Lung (tissue), 11 donors: ENCODE measurements at regions not wholly inside any gene's neighbourhood (a gene's known extent, or its start where the extent isn't known, plus 50 kb on each side); places are given as distances from the start of the nearest gene placed in this dataset.

ENCODE experiments used
- ATAC-seq: fragments of 200-7000 bp; cut with Tn5 transposase; one replicate; pipeline ENCODE4 v1.9.1; 2020; ENCODE audit warnings: moderate number of reproducible peaks; ENCODE audit not compliant: insufficient read depth, low FRiP score
- DNase-seq, 3 donors: peaks; one replicate each; pipeline ENCODE4 v3.0.0-alpha.2; 2013 to 2017
- H3K27ac ChIP-seq, 2 donors: one replicate each; pipeline ENCODE4 v1.5.1; 2013; ENCODE audit warnings: mild to moderate bottlenecking in 2 of 2, moderate library complexity in 2 of 2, control low read depth in 1 of 2, inconsistent platforms in 1 of 2, low read depth in 1 of 2, low read length in 1 of 2
- H3K27me3 ChIP-seq, 3 donors: one replicate each; pipeline ENCODE4 v1.5.1; 2013; ENCODE audit warnings: low read length in 2 of 3; ENCODE audit not compliant: control insufficient read depth in 3 of 3, insufficient read depth in 3 of 3
- H3K36me3 ChIP-seq, 4 donors: one replicate each; pipeline ENCODE4 v1.5.1; 2013; ENCODE audit warnings: low read length in 4 of 4, mild to moderate bottlenecking in 1 of 4, moderate library complexity in 1 of 4; ENCODE audit not compliant: control insufficient read depth in 4 of 4, insufficient read depth in 4 of 4
- H3K4me1 ChIP-seq, 5 donors: one replicate each; pipeline ENCODE4 v1.5.1; 2013; ENCODE audit warnings: low read length in 5 of 5, mild to moderate bottlenecking in 2 of 5, moderate library complexity in 1 of 5; ENCODE audit not compliant: control insufficient read depth in 5 of 5, insufficient read depth in 5 of 5
- H3K4me3 ChIP-seq: one replicate; pipeline ENCODE4 v1.5.1; 2013; ENCODE audit warnings: mild to moderate bottlenecking, control low read depth, moderate library complexity
- H3K9ac ChIP-seq, 2 donors: one replicate each; pipeline ENCODE4 v1.5.1; 2013; ENCODE audit warnings: low read length in 2 of 2, control low read depth in 1 of 2; ENCODE audit not compliant: insufficient read depth in 1 of 2
- H3K9me3 ChIP-seq, 4 donors: one replicate each; pipeline ENCODE4 v1.5.1; 2013; ENCODE audit warnings: low read length in 3 of 4, mild to moderate bottlenecking in 1 of 4, moderate library complexity in 1 of 4; ENCODE audit not compliant: control insufficient read depth in 4 of 4, insufficient read depth in 3 of 4
- WGBS, 2 donors: extraction: QIAGEN DNeasy Blood & Tissue Kit; methylation state at CpG; one replicate each; pipeline ENCODE4 v1.1.7; 2013; 5-methylcytosine and 5-hydroxymethylcytosine counted together
- TF ChIP-seq, protein P1 (sequence below): IDR thresholded peaks from 2 replicates; pipeline ENCODE4 v1.5.1; 2012; ENCODE audit warnings: mild to moderate bottlenecking; ENCODE audit errors: control extremely low read depth, extremely low read depth
- donor health status: control.
- donor health status: control.
- donor health status: Bipolar disorder and iron deficiency.
- donor health status: healthy.
- donor health status: DM: yes; HTN: yes; CAD: no.

DNA sequence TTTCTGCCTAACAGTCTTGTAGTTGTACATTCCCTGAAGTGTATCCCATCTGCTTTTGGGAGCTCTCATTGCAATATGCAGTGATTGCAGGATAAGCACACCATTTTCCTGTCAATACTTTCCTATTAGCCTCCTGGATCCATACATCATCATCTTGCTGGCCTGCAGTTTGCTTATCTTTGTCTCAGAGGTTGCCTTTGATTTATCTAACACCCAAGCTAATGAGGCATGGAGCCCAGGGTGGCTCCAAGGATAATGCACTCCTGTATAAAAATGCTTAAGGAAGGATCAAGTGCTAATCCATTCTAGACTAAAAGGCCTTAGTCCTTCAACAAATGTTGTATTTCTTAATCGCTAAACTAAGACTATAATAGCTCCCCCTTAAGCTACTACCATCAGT lies 161.6 kb upstream of the OBI1 start:
- WGBS, 2 donors, result 54 to 57% methylated on average over 1 of the region's 1 CpG
- ATAC-seq, result no peak

DNA sequence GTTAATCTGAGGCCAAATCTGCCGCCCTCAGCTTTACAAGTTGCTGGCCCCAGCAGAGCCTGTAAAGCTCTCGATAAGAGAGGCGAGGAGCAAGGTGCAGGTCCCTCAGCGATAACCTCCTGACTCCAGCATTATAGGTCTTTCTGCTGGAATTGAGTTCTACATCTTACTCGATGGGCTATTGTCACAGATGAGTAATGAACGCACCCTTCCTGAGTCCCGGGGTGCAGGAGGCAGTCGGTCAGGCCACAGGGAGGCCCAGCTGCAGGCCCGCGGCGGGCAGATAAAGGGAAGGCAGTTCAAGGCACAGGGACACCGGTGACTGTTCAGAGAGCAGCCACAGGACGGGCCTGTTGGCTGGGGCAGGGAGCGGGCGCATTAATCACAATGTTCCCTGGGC lies 157.6 kb upstream of the OBI1 start:
- H3K4me1 ChIP-seq, result no peaks in the 10 kb centered on the region
- no peak overlapping the region for H3K9ac ChIP-seq
- no peak for ATAC-seq
- no peaks in the 10 kb centered on the region for H3K9me3 ChIP-seq
- TF ChIP-seq, protein P1, sequence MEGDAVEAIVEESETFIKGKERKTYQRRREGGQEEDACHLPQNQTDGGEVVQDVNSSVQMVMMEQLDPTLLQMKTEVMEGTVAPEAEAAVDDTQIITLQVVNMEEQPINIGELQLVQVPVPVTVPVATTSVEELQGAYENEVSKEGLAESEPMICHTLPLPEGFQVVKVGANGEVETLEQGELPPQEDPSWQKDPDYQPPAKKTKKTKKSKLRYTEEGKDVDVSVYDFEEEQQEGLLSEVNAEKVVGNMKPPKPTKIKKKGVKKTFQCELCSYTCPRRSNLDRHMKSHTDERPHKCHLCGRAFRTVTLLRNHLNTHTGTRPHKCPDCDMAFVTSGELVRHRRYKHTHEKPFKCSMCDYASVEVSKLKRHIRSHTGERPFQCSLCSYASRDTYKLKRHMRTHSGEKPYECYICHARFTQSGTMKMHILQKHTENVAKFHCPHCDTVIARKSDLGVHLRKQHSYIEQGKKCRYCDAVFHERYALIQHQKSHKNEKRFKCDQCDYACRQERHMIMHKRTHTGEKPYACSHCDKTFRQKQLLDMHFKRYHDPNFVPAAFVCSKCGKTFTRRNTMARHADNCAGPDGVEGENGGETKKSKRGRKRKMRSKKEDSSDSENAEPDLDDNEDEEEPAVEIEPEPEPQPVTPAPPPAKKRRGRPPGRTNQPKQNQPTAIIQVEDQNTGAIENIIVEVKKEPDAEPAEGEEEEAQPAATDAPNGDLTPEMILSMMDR, result no peak
- no peaks in the 10 kb centered on the region for H3K27me3 ChIP-seq
- no peak for DNase-seq
- WGBS, 2 donors, result 57 to 59% methylated on average over 15 of the region's 15 CpGs
- no peak overlapping the region for H3K27ac ChIP-seq
- H3K36me3 ChIP-seq, result no peaks in the 10 kb centered on the region
- H3K4me3 ChIP-seq, result no peak overlapping the region

More for the DNA sequence above, 161.6 kb upstream of the OBI1 start:
- Histone ChIP-seq H3K9ac (no peak overlapping the region), H3K9me3 (no peaks in the 10 kb centered on the region), H3K27me3 (no peaks in the 10 kb centered on the region), H3K4me3 (no peak overlapping the region), H3K27ac (no peak overlapping the region), H3K4me1 (no peaks in the 10 kb centered on the region), H3K36me3 (no peaks in the 10 kb centered on the region)
- TF ChIP-seq, protein P1, result no peak
- DNase-seq, result no peak

DNA sequence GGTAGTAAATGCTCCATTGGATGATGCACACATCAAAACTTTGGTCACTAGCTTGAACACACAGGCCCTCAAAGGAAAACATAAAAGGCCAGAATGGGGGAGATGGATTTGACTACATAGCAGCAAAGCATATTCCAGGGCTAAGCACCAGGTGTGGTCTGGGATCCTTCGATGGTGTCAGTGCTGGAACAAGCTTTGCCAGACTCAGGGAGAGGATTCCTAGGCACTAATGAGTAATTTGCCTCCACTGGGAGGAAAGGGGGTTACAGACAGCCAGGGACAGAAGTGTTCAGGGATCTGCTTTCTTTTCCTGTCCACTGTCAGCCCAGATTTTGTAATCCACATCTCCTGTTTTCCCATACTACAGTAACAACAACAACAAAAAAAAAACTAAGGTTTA lies 157.2 kb upstream of the OBI1 start:
- H3K4me3 ChIP-seq, result no peak overlapping the region
- no peaks in the 10 kb centered on the region for H3K9me3 ChIP-seq
- WGBS, 2 donors, result 42 to 61% methylated on average over 1 of the region's 1 CpG
- no peak overlapping the region for H3K9ac ChIP-seq
- no peaks in the 10 kb centered on the region for H3K27me3 ChIP-seq
- no peaks in the 10 kb centered on the region for H3K4me1 ChIP-seq
- ATAC-seq (no peak), DNase-seq (no peak)
- no peaks in the 10 kb centered on the region for H3K36me3 ChIP-seq
- no peak overlapping the region for H3K27ac ChIP-seq
- TF ChIP-seq, protein P1, result no peak

DNA sequence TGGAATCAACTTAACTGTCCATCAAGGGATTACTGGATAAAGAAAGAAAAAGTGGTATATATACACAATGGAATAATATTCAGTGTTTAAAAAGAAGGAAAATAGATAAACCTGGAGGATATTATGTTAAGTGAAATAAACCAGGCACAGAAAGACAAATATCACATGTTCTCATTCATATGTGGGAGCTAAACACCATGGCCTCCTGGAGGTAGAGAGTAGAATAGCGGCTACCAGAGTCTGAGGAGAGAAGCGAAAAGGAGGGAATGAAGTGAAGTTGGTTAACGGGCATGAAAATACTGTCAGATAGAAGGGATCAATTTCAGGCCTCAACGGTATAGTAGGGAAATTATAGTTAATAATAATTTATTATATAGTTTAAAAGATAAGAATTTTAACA lies 147.5 kb upstream of the OBI1 start:
- H3K27me3 ChIP-seq, result no peaks in the 10 kb centered on the region
- DNase-seq (no peak), ATAC-seq (no peak)
- H3K9ac ChIP-seq, result no peak overlapping the region
- H3K9me3 ChIP-seq, result no peaks in the 10 kb centered on the region
- TF ChIP-seq, protein P1, result no peak
- H3K4me1 ChIP-seq, result no peaks in the 10 kb centered on the region
- no peaks in the 10 kb centered on the region for H3K36me3 ChIP-seq
- no peak overlapping the region for H3K4me3 ChIP-seq
- 56 to 72% methylated on average over 4 of the region's 4 CpGs for WGBS, 2 donors
- no peak overlapping the region for H3K27ac ChIP-seq
